ENCODE measurements at regions not wholly inside any gene's neighbourhood (a gene's known extent, or its start where the extent isn't known, plus 50 kb on each side); places are given as distances from the start of the nearest gene placed in this dataset.

DNA sequence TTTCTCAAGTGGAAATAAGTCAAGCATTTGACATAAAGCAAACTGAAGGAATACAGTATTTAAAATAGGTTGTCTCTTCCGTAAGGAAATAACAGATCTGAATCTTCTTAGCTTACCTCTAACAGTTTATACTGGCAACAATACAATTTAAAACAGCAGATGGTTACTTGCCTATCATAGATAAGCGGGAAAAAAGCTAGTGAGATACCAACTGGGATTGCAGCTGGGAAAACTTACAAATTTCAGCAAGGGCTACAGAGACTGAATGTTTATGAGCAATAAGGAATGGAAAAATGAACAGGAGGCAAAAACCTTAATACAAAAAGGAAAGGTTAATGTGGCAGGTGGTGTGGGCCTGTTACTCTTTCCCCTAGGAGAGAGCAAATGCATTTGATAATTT lies 220.0 kb downstream of the RASSF9 start:
- TF ChIP-seq CTCF (IDR thresholded peaks at IDR 0.05) (no peak), POLR2A (IDR thresholded peaks at IDR 0.05) (no peak)
